Thyroid gland (tissue), 4 donors: ENCODE measurements at regions not wholly inside any gene's neighbourhood (a gene's known extent, or its start where the extent isn't known, plus 50 kb on each side); places are given as distances from the start of the nearest gene placed in this dataset.

Source experiments
- POLR2A ChIP-seq, 2 donors: fragments of 450-650 bp; IDR thresholded peaks; one replicate each; pipeline ENCODE4 v1.6.1; 2017; ENCODE audit warnings: antibody characterized with exemption in 2 of 2, mild to moderate bottlenecking in 2 of 2, moderate library complexity in 1 of 2
- TF ChIP-seq, protein P1 (sequence below), 6 experiments: fragments of 200-600 bp in 3 of 6; fragments of 450-650 bp in 3 of 6; sonication (generic) in 3 of 6; IDR thresholded peaks; one replicate each; pipeline ENCODE4 v1.5.1; 2016 to 2019; ENCODE audit warnings: antibody characterized with exemption in 6 of 6, mild to moderate bottlenecking in 2 of 6, inconsistent platforms in 1 of 6, moderate library complexity in 1 of 6

DNA sequence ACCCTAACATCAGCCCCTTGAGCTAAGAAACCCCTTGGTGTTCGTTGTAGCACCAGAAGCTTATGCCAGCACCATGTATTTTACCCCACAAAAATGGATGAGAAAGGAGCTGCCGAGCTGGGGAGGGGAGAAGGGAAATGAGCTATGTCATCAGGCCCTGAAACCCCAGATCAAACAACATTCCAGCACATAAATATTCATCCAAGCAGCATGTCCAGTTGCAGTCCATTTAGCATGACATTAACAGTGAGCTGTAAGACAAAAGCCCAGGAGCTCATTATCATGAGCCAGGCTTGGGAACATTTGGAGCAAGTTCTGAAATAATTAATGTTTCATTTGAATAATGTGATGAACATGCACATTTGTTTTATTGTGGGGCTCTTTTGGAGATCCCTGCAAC, 630.1 kb upstream of the TMEM132C start:
- TF ChIP-seq, protein P1, sequence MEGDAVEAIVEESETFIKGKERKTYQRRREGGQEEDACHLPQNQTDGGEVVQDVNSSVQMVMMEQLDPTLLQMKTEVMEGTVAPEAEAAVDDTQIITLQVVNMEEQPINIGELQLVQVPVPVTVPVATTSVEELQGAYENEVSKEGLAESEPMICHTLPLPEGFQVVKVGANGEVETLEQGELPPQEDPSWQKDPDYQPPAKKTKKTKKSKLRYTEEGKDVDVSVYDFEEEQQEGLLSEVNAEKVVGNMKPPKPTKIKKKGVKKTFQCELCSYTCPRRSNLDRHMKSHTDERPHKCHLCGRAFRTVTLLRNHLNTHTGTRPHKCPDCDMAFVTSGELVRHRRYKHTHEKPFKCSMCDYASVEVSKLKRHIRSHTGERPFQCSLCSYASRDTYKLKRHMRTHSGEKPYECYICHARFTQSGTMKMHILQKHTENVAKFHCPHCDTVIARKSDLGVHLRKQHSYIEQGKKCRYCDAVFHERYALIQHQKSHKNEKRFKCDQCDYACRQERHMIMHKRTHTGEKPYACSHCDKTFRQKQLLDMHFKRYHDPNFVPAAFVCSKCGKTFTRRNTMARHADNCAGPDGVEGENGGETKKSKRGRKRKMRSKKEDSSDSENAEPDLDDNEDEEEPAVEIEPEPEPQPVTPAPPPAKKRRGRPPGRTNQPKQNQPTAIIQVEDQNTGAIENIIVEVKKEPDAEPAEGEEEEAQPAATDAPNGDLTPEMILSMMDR (IDR thresholded peaks at IDR 0.05), result no peak
- TF ChIP-seq POLR2A (IDR thresholded peaks at IDR 0.05), result no peak
